Activated CD8-positive, alpha-beta memory T cell treated with anti-CD3 and anti-CD28 coated beads, Interleukin-2, amount 50 U/mL, for 24 hours (primary cell): ENCODE measurements at regions not wholly inside any gene's neighbourhood (a gene's known extent, or its start where the extent isn't known, plus 50 kb on each side); places are given as distances from the start of the nearest gene placed in this dataset.
"Not testable (repeated sequence)": the region's sequence is repeated elsewhere in the genome, so short reads cannot be mapped to it uniquely, and the experiment has no call there.

Experiments
- DNase-seq: peaks from one replicate; pipeline ENCODE4 v3.0.0-alpha.2; 2020; ENCODE audit errors: extremely low read depth

GRCh38 chr6:25157842-25158241 lies 121.3 kb upstream of the CARMIL1 start:
- DNase-seq, result no peak

DNA sequence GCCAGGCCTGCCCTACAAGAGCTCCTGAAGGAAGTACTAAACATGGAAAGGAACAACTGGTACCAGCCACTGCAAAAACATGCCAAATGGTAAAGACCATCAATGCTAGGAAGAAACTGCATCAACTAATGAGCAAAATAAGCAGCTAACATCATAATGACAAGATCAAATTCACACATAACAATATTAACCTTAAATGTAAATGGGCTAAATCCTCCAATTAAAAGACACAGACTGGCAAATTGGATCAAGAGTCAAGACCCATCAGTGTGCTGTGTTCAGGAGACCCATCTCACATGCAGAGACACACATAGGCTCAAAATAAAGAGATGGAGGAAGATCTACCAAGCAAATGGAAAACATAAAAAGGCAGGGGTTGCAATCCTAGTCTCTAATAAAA lies 119.0 kb upstream of the CARMIL1 start:
- not testable (repeated sequence) for DNase-seq

GRCh38 chr6:25165177-25165576 lies 114.0 kb upstream of the CARMIL1 start:
- DNase-seq, result no peak

DNA sequence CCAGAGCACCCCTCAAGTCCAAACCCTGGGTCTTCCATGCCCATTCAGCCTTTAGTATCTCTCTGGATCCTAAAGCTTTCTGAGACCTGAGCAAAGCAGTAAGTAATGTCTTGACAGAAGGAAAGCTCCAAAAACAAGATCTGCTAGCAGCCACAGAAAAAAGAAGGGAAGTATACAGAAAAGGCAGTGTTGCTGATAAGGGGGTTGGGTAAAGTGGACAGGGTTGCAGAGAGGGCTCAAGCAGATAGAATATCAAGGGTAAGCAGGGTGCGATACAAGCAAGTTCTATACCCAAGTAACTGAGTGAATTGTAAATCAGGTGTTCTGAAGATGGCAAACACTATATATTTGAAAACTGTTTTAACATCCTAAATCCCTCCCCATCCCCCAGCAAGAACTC lies 113.4 kb upstream of the CARMIL1 start:
- DNase-seq, result no peak

DNA sequence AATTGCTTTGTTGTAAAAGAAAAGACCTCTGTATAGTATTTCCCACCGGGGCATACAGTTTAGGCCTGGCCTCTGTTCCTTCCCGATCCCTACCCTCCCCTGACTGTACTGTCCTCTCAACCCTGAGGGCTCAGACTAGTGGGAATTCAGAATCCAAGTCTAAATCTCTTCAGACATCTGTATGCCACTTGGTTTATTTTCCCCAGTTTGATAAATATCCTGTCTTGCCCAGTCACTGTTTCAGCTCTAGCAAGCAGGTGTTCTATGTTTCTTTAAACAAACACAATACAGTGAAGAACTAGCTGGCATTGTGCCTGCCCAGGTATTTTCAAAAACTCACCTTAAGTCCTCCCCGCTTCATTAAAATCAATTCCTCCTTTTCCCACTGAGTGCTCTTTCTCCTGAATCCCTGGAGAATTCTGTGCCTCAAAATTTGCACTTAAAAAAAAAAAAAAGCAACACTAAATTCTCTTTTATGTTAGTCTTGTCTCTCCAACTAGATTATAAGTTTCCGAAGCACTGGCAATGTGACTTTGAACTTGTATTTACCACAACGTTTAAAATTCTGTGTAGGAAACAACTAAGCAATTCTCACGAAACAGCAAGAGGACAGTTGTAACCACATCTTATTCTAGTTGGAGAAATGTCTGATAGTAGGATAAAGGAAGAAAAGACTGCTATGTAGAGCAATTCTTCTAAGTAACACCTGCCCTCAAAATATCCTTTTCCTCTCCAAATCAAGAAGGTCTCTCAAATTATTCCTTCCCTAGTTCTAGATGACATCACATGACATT lies 112.0 kb upstream of the CARMIL1 start:
- no peak for DNase-seq

DNA sequence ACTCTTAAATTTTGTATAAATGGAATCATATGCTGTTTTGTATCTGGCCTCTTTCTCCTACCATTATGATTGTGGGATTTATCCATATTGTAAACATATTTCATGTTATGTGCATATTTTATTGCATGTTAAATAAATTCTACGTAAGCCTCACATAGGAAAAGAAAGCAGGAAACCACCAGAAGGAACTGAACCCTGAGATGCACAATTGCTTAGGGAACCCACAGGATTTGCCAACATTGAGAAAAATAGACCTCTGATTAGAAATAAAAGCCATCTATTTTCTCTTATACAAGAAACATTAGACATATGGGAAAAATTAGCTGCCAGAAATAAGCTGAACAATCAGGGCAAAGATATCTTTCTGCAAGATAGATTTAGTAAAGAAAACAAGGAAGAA lies 111.2 kb upstream of the CARMIL1 start:
- no peak for DNase-seq

DNA sequence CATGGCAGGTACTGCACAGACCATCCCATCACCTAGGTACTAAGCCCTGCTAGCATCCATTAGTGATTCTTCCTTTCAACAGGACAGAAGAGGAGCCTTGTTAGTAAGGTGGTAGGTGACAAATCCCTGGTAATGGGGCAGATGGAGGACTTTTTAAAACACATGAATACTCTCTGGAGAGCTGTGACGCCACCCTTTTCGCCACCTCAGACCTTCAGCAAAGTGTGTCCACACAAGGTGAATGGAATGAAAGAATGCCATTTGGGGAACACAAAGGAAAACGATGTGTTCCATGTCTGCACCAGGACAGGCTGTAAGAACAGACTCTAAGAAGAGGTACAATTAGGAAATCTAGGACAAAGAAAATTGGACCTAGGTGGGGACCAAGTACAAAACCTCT lies 110.5 kb upstream of the CARMIL1 start:
- no peak for DNase-seq

- DNase-seq, result no peak
Observed at GRCh38 chr6:25169553-25169952, 109.6 kb upstream of the CARMIL1 start.

DNA sequence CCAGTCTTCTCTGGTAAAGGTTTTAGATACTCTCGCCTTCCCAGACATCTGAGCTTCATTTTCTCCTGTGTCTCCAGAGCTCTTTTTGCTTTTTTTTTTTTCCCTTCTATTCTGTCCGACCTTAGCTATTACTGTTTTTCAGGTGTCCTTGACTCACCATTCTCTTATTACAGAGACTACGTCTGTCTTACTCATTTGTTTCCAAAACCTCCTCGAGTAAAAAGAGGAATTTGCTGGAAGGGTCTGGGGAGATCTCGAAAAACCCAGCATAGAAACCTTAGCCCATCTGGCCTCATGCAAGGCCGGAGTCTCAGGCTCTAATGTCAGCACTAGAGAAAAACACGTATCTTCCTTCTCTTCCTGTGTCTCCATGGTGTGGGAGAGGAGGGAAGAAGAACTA lies 109.2 kb upstream of the CARMIL1 start:
- DNase-seq, result no peak

- DNase-seq, result no peak
Observed at GRCh38 chr6:25170640-25171039, 108.5 kb upstream of the CARMIL1 start.

DNA sequence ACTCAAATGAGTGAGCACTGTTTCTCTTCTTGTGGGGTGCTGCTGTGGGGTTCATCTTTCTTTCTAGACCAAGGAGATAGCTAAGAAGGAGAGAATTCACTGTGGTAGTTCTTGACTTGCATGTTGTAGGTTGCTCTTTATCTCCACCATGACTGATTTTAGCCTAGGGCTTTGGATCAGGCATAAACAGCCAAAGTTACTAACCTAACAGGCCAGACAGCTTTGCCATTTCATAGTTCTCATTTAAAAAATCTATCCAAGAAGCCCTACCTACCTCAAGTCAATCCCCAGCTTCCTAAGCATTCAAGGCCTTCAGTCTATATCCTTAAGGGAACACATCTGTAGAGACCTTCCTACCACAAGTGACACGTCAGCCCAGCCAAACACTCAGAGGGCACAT lies 107.9 kb upstream of the CARMIL1 start:
- DNase-seq, result no peak

DNA sequence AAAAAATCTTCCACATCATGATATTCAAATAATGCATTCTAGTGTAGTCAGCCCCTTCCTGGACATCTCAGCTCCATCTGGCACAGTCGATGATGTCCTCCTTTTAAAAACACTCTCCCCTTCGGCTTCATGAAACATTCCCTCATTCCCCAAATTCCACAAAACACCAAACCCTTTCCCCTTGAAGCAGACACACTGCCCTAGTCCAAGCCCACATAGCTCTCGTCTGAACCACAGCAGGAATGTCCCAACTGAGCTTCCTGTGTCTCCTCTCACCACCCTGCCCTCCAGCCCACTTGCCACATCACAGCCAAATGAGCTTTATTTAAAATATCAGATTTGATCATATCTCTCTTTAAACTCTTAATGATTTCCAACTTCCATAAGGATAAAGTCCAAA lies 106.4 kb upstream of the CARMIL1 start:
- no peak for DNase-seq

DNA sequence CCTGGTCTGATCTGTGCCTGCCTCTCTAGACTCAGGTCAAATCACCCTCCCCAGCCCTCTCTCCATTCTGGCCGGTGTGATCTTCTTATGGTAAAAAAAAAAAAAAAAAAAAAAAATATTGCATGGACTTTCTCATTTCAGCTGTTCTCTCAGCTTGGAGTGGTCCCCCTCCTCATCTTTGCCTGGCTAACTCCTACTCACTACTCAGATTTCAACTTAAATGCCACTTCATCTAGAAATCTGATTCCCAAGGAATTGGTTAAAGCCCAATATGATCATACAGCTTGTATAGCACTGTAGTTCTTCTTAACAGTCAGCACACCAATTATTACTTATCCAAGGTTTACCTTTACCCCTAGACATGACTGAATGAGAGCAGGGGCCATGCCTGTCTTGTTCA lies 105.9 kb upstream of the CARMIL1 start:
- no peak for DNase-seq

DNA sequence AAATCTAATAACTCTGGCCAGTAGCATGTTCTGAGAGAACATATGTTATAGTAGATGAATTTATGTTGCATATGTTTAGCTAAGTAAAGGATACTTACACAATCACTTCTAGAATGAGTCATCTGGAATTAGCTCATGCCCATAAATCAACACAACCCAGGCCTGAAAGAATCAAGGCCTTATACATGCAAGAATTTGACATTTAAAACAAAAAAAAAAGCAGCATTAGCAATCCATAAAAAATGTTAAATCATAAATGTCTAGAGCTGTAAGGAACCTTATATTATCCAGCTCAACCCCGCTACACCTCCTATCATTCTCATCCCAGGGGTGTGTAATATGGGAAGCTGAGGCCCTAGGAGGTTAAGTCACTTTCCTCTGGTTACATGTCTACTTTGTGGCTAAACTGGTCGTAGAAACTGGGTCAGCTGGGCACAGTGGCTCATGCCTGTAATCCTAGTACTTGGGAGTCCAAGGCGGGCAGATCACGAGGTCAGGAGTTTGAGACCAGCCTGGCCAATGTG lies 105.2 kb upstream of the CARMIL1 start:
- DNase-seq, result no peak

- no peak for DNase-seq
Observed at GRCh38 chr6:25174678-25175077, 104.5 kb upstream of the CARMIL1 start.

DNA sequence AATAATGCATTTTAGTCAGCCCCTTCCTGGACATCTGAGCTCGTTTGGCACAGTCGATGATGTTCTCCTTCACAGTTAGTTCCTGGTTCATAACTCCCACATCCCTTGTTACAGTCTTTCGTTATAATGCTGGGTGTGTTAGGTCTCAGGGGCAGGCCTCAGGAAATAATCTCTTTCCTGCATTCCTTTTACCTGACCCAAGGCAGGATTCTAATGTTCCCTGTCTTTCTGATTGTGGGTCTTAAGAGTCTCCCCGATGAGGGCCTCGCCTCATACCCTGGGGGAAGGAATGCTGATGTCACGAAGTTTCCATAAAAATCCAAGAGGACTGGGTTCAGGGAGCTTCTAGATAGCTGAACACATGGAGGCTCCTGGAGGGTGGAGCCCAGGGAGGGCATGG lies 104.0 kb upstream of the CARMIL1 start:
- no peak for DNase-seq

- DNase-seq, result no peak
Observed at GRCh38 chr6:25175681-25176080, 103.5 kb upstream of the CARMIL1 start.

DNA sequence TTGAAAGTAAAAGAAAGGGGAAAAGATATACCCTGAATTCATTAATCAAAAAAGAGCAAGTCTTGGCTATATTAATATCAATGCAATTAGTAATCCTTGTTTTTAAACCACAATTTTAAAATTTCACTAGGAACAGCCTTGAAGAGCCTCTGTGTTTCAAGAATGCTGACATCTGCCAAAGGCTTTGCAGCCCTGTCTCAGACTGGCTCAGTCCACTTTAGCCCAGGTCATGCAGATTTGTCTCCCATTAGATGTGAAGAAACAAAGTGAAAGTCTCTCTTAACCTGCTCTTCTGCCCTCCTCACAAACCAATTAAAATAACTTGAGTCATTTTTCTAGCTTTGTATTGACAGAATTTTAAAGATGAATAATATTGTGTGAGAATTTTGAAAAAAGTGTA lies 102.7 kb upstream of the CARMIL1 start:
- DNase-seq, result no peak

DNA sequence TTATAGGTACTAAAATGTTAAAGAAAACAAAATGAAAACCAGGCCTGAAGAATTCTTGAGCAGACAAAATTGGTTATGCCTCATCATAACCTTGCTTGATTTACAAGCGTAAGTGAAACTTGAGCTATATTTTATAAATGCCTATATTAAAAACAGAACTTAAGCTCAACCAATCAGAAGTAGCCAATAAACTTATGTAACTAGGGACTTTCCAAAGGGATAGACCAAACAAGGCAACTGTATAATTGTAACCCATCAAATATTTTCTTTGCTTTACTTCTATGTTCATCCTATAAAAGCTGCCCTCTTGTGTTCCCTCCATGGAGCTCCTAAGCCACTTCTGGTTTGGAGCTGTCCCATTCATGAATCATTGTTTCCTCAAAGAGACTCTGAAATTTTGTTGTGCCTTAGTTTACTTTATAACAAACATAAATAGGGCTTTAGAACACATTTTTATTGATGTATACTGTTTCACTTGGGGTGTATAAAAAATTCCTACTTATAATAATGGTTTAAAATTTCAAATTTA lies 101.6 kb upstream of the CARMIL1 start:
- DNase-seq, result no peak

DNA sequence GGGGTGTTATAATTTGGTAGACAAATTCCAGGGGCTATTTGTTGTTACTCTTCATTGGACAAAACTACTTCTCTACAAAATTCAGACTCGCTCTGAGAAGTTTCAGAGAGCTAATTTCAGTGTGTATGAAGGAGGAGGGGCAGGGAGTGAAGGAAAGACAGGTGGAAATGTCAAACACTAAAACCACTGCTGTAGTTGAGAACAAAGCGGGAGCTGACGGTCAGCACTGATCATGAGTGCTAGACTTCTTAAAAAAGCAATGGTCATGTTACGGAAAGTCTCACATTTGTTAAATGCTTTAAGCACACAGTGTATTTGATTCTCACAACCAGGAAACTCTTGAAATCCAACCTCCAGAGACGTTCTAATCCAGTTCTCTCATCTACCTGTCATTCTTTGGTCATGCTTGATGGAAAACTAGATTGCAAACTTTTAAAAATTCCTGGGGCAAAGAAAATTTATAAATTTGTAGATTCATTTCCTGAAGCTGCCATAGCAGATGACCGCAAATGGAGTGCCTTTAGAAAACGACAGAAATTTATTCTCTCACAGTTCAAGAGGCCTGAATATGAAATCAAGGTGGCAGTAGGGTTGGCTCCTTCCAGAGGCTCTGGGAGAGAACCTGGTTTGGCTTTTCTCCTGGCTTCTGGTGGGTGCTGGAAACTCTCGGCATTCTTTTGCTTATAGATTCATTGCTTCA lies 100.7 kb upstream of the CARMIL1 start:
- no peak for DNase-seq

GRCh38 chr6:25179051-25179778 lies 100.0 kb upstream of the CARMIL1 start:
- DNase-seq, result no peak

- no peak for DNase-seq
Observed at GRCh38 chr6:25180630-25181349, 98.4 kb upstream of the CARMIL1 start.
